NCI-H82 treated with DMSO at 0.1 percent for 48 hours (cell line): ENCODE measurements at regions not wholly inside any gene's neighbourhood (a gene's known extent, or its start where the extent isn't known, plus 50 kb on each side); places are given as distances from the start of the nearest gene placed in this dataset.

Source experiments
- DNase-seq: peaks from one replicate; lab custom pipeline; 2025; ENCODE audit not compliant: unreplicated experiment; lab: John Stamatoyannopoulos, UW

GRCh38 chr9:118871531-118871930, 497.7 kb downstream of the BRINP1 start:
- no peak for DNase-seq

GRCh38 chr9:118882684-118883083, 486.6 kb downstream of the BRINP1 start:
- no peak for DNase-seq

- DNase-seq: no peak
Measured at GRCh38 chr9:118883411-118883810, 485.8 kb downstream of the BRINP1 start.

- no peak for DNase-seq
Measured at GRCh38 chr9:118891213-118891612, 478.0 kb downstream of the BRINP1 start.

- DNase-seq: no peak
Measured at GRCh38 chr9:118896324-118897000, 472.8 kb downstream of the BRINP1 start.

- DNase-seq: no peak
Measured at GRCh38 chr9:118918180-118918579, 451.1 kb downstream of the BRINP1 start.

- no peak for DNase-seq
Measured at GRCh38 chr9:118928722-118929121, 440.5 kb downstream of the BRINP1 start.

- no peak for DNase-seq
Measured at GRCh38 chr9:118929287-118929686, 439.9 kb downstream of the BRINP1 start.

GRCh38 chr9:118931941-118932340, 437.3 kb downstream of the BRINP1 start:
- no peak for DNase-seq

GRCh38 chr9:118938581-118938980, 430.7 kb downstream of the BRINP1 start:
- no peak for DNase-seq

GRCh38 chr9:118940473-118940872, 428.8 kb downstream of the BRINP1 start:
- no peak for DNase-seq

GRCh38 chr9:118946669-118947068, 422.6 kb downstream of the BRINP1 start:
- DNase-seq: no peak

- DNase-seq: no peak
Measured at GRCh38 chr9:118954857-118955256, 414.4 kb downstream of the BRINP1 start.

- DNase-seq: no peak
Measured at GRCh38 chr9:118957585-118957984, 411.6 kb downstream of the BRINP1 start.

- DNase-seq: no peak
Measured at GRCh38 chr9:118959366-118959765, 409.9 kb downstream of the BRINP1 start.

GRCh38 chr9:118961857-118962256, 407.4 kb downstream of the BRINP1 start:
- no peak for DNase-seq

- no peak for DNase-seq
Measured at GRCh38 chr9:118962426-118962825, 406.8 kb downstream of the BRINP1 start.

- DNase-seq: no peak
Measured at GRCh38 chr9:118963674-118964073, 405.6 kb downstream of the BRINP1 start.

GRCh38 chr9:118967901-118968300, 401.3 kb downstream of the BRINP1 start:
- no peak for DNase-seq

- DNase-seq: no peak
Measured at GRCh38 chr9:118975736-118976135, 393.5 kb downstream of the BRINP1 start.

- DNase-seq: no peak
Measured at GRCh38 chr9:118976160-118976559, 393.1 kb downstream of the BRINP1 start.

GRCh38 chr9:118984607-118985006, 384.6 kb downstream of the BRINP1 start:
- no peak for DNase-seq

GRCh38 chr9:118985851-118986250, 383.4 kb downstream of the BRINP1 start:
- DNase-seq: no peak
